ENCODE measurements at regions not wholly inside any gene's neighbourhood (a gene's known extent, or its start where the extent isn't known, plus 50 kb on each side); places are given as distances from the start of the nearest gene placed in this dataset.

- no peak overlapping the region for H3K4me2 ChIP-seq (ENCODE audit: low read length)
- no peaks in the 10 kb centered on the region for H3K36me3 ChIP-seq (ENCODE audit: control insufficient read depth in 1 of 2, insufficient read depth in 2 of 2, low read length in 2 of 2)
- H3K9me3 ChIP-seq (ENCODE audit: control insufficient read depth in 1 of 2, insufficient read depth in 1 of 2, low read depth in 1 of 2, low read length in 2 of 2) = no peaks in the 10 kb centered on the region
- intact Hi-C loops (cut with micrococcal nuclease) = no loop called here
- ChIA-PET CTCF (no interaction called here), POLR2A (no interaction called here), RAD21 (ENCODE audit: low non-redundant PET in 1 of 2, low total read pairs in 2 of 2, uncharacterized antibody in 2 of 2, unreplicated experiment in 2 of 2) (no interaction called here)
- no TSS peak for BruUV-seq (replicated peaks)
- DNase-seq (ENCODE audit: low read depth, low spot score) = no peak
- TF ChIP-seq, protein P1, sequence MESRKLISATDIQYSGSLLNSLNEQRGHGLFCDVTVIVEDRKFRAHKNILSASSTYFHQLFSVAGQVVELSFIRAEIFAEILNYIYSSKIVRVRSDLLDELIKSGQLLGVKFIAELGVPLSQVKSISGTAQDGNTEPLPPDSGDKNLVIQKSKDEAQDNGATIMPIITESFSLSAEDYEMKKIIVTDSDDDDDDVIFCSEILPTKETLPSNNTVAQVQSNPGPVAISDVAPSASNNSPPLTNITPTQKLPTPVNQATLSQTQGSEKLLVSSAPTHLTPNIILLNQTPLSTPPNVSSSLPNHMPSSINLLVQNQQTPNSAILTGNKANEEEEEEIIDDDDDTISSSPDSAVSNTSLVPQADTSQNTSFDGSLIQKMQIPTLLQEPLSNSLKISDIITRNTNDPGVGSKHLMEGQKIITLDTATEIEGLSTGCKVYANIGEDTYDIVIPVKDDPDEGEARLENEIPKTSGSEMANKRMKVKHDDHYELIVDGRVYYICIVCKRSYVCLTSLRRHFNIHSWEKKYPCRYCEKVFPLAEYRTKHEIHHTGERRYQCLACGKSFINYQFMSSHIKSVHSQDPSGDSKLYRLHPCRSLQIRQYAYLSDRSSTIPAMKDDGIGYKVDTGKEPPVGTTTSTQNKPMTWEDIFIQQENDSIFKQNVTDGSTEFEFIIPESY (IDR thresholded peaks at IDR 0.05; ENCODE audit: extremely low read depth, insufficient replicate concordance, low read length) = no peak
- TF ChIP-seq SP1 (IDR thresholded peaks at IDR 0.05; ENCODE audit: low read depth) = no peak
- ATAC-seq = no peak
- no peak overlapping the region for H3K9ac ChIP-seq (ENCODE audit: low read length)
- H3K79me2 ChIP-seq (ENCODE audit: insufficient read depth, low read length) = no peaks in the 10 kb centered on the region
- peaks cover 26% of the 10 kb centered on the region for H3K27me3 ChIP-seq (ENCODE audit: insufficient read depth, low read length)
- H4K20me1 ChIP-seq (ENCODE audit: insufficient read depth) = no peaks in the 10 kb centered on the region
- no peak overlapping the region for H3K27ac ChIP-seq (ENCODE audit: low read depth, low read length)
- H3K4me3 ChIP-seq (replicated peaks in 1 of 2; ENCODE audit: low read depth in 1 of 2, low read length in 2 of 2) = no peak overlapping the region
- no peaks in the 10 kb centered on the region for H3K4me1 ChIP-seq (ENCODE audit: control insufficient read depth in 1 of 2, insufficient read depth in 2 of 2, low read length in 2 of 2)
- H3K9me2 ChIP-seq (ENCODE audit: insufficient read depth) = no peaks in the 10 kb centered on the region
- H2AFZ ChIP-seq (ENCODE audit: low read depth, low read length, poor library complexity, severe bottlenecking) = no peak overlapping the region
Measured at GRCh38 chr9:3136686-3137346, 292.9 kb upstream of the PUM3 start.

- ATAC-seq = no peak
- intact Hi-C loops (cut with micrococcal nuclease) = no loop called here
- H3K36me3 ChIP-seq (ENCODE audit: control insufficient read depth in 1 of 2, insufficient read depth in 2 of 2, low read length in 2 of 2) = no peaks in the 10 kb centered on the region
- CTCF ChIA-PET = no interaction called here
- POLR2A ChIA-PET = no interaction called here
- H3K79me2 ChIP-seq (ENCODE audit: insufficient read depth, low read length) = no peaks in the 10 kb centered on the region
- no peak overlapping the region for H3K9ac ChIP-seq (ENCODE audit: low read length)
- no peak overlapping the region for H2AFZ ChIP-seq (ENCODE audit: low read depth, low read length, poor library complexity, severe bottlenecking)
- H3K4me2 ChIP-seq (ENCODE audit: low read length) = no peak overlapping the region
- RAD21 ChIA-PET (ENCODE audit: low non-redundant PET in 1 of 2, low total read pairs in 2 of 2, uncharacterized antibody in 2 of 2, unreplicated experiment in 2 of 2) = no interaction called here
- no peaks in the 10 kb centered on the region for H3K9me3 ChIP-seq (ENCODE audit: control insufficient read depth in 1 of 2, insufficient read depth in 1 of 2, low read depth in 1 of 2, low read length in 2 of 2)
- peaks cover 26% of the 10 kb centered on the region for H3K27me3 ChIP-seq (ENCODE audit: insufficient read depth, low read length)
- no TSS peak for BruUV-seq (replicated peaks)
- H3K4me3 ChIP-seq (replicated peaks in 1 of 2; ENCODE audit: low read depth in 1 of 2, low read length in 2 of 2) = no peak overlapping the region
- no peaks in the 10 kb centered on the region for H4K20me1 ChIP-seq (ENCODE audit: insufficient read depth)
- H3K27ac ChIP-seq (ENCODE audit: low read depth, low read length) = no peak overlapping the region
- H3K9me2 ChIP-seq (ENCODE audit: insufficient read depth) = no peaks in the 10 kb centered on the region
- H3K4me1 ChIP-seq (ENCODE audit: control insufficient read depth in 1 of 2, insufficient read depth in 2 of 2, low read length in 2 of 2) = no peaks in the 10 kb centered on the region
- DNase-seq (ENCODE audit: low read depth, low spot score) = no peak
- no peak for TF ChIP-seq SRF (IDR thresholded peaks at IDR 0.05; ENCODE audit: low read depth)
- TF ChIP-seq EGR1 (IDR thresholded peaks at IDR 0.05; ENCODE audit: low read depth) = no peak
- no peak for TF ChIP-seq SP1 (IDR thresholded peaks at IDR 0.05; ENCODE audit: low read depth)
- no peak for TF ChIP-seq TCF7L2 (IDR thresholded peaks at IDR 0.05; ENCODE audit: borderline replicate concordance, extremely low read depth, insufficient read depth, insufficient read length)
- no peak for TF ChIP-seq SIN3A (IDR thresholded peaks at IDR 0.05; ENCODE audit: low read depth)
- TF ChIP-seq JUND (IDR thresholded peaks at IDR 0.05) = no peak
- TF ChIP-seq, protein P2, sequence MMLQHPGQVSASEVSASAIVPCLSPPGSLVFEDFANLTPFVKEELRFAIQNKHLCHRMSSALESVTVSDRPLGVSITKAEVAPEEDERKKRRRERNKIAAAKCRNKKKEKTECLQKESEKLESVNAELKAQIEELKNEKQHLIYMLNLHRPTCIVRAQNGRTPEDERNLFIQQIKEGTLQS (IDR thresholded peaks at IDR 0.05) = no peak
- no peak for TF ChIP-seq MAX (IDR thresholded peaks at IDR 0.05)
- no peak for TF ChIP-seq ELF1 (IDR thresholded peaks at IDR 0.05; ENCODE audit: borderline replicate concordance, low read depth)
- no peak for TF ChIP-seq FOSL1 (IDR thresholded peaks at IDR 0.05; ENCODE audit: low read depth)
- TF ChIP-seq ZNF274 (IDR thresholded peaks at IDR 0.05; ENCODE audit: low read depth, low read length) = no peak
- no peak for TF ChIP-seq CEBPB (IDR thresholded peaks at IDR 0.05; ENCODE audit: low read depth)
- no peak for TF ChIP-seq CTCF (IDR thresholded peaks at IDR 0.05 in 2 of 3, conservative IDR thresholded peaks at IDR 0.05 in 1 of 3; ENCODE audit: borderline replicate concordance in 1 of 3, insufficient read depth in 1 of 3, low read depth in 2 of 3, low read length in 2 of 3)
- TF ChIP-seq POLR2A (IDR thresholded peaks at IDR 0.05; ENCODE audit: borderline replicate concordance, extremely low read depth, insufficient read depth, insufficient read length) = no peak
- no peak for TF ChIP-seq YY1 (IDR thresholded peaks at IDR 0.05; ENCODE audit: extremely low read depth, insufficient replicate concordance, low read depth, low read length)
Measured at GRCh38 chr9:3136230-3136629, 292.3 kb upstream of the PUM3 start.

Data from HCT116 (cell line).